Calu3 (cell line): ENCODE measurements at regions not wholly inside any gene's neighbourhood (a gene's known extent, or its start where the extent isn't known, plus 50 kb on each side); places are given as distances from the start of the nearest gene placed in this dataset.
"Not testable (repeated sequence)": the region's sequence is repeated elsewhere in the genome, so short reads cannot be mapped to it uniquely, and the experiment has no call there.

ENCODE experiments used
- BruUV-seq: library from RNA; stranded (reverse); fragments of 400-500 nt; replicated peaks from 2 replicates; lab custom pipeline; 2021; lab: Mats Ljungman, UMichigan
- CTCF ChIA-PET: fragments of 300-600 bp; sonication (Branson Sonifier 250); formaldehyde crosslinking; loops from one replicate; lab custom pipeline; 2022; ENCODE audit warnings: antibody characterized with exemption; lab: Charles Lee
- DNase-seq: peaks from one replicate; pipeline ENCODE4 v3.0.0; 2022
- H3K27ac Mint-ChIP-seq: one replicate; pipeline ENCODE4 v1.8.0; 2022; ENCODE audit warnings: mixed read lengths; ENCODE audit not compliant: unreplicated experiment
- H3K27me3 Mint-ChIP-seq: one replicate; pipeline ENCODE4 v1.8.0; 2022; ENCODE audit warnings: mixed read lengths; ENCODE audit not compliant: unreplicated experiment
- H3K36me3 Mint-ChIP-seq: one replicate; pipeline ENCODE4 v1.8.0; 2022; ENCODE audit warnings: mild to moderate bottlenecking, moderate library complexity, mixed read lengths; ENCODE audit not compliant: insufficient read depth, unreplicated experiment
- H3K4me1 Mint-ChIP-seq: one replicate; pipeline ENCODE4 v1.8.0; 2022; ENCODE audit warnings: mild to moderate bottlenecking, low read depth, mixed read lengths; ENCODE audit not compliant: unreplicated experiment
- H3K4me3 Mint-ChIP-seq: one replicate; pipeline ENCODE4 v1.8.0; 2022; ENCODE audit warnings: mild to moderate bottlenecking, low read depth, moderate library complexity, mixed read lengths; ENCODE audit not compliant: unreplicated experiment
- H3K9me3 Mint-ChIP-seq: one replicate; pipeline ENCODE4 v1.8.0; 2022; ENCODE audit warnings: low read depth, mixed read lengths; ENCODE audit not compliant: unreplicated experiment
- CTCF ChIP-seq: fragments of 200-600 bp; IDR thresholded peaks from one replicate; pipeline ENCODE4 v1.8.0; 2022; ENCODE audit warnings: antibody characterized with exemption; ENCODE audit not compliant: unreplicated experiment
- intact Hi-C: fragments of 100-400 bp; cut with micrococcal nuclease; formaldehyde crosslinking; loops from one replicate; pipeline ENCODE4 v1.10.0; 2022; ENCODE audit not compliant: unreplicated experiment

GRCh38 chr2:131590896-131591295, 63.2 kb downstream of the CCDC74A start:
- no peak overlapping the region for H3K27ac Mint-ChIP-seq
- no peak for TF ChIP-seq CTCF
- peaks cover 14% of the 10 kb centered on the region for H3K27me3 Mint-ChIP-seq
- no peak overlapping the region for H3K4me3 Mint-ChIP-seq
- H3K36me3 Mint-ChIP-seq = no peaks in the 10 kb centered on the region
- CTCF ChIA-PET = no interaction called here
- no peak for DNase-seq
- no peaks in the 10 kb centered on the region for H3K9me3 Mint-ChIP-seq
- H3K4me1 Mint-ChIP-seq = no peaks in the 10 kb centered on the region
- intact Hi-C loops = no loop called here
- BruUV-seq = no TSS peak

GRCh38 chr2:131596561-131596960, 68.9 kb downstream of the CCDC74A start:
- CTCF ChIA-PET, H3K27me3 Mint-ChIP-seq, H3K4me1 Mint-ChIP-seq, H3K27ac Mint-ChIP-seq, H3K36me3 Mint-ChIP-seq, DNase-seq, BruUV-seq, H3K4me3 Mint-ChIP-seq, intact Hi-C loops, H3K9me3 Mint-ChIP-seq: not testable (repeated sequence)

- CTCF ChIA-PET, H3K9me3 Mint-ChIP-seq, BruUV-seq, DNase-seq, intact Hi-C loops, H3K4me1 Mint-ChIP-seq, H3K27me3 Mint-ChIP-seq, H3K4me3 Mint-ChIP-seq, H3K27ac Mint-ChIP-seq, H3K36me3 Mint-ChIP-seq: not testable (repeated sequence)
These were observed 74.8 kb downstream of the CCDC74A start for GRCh38 chr2:131602444-131602843.

- BruUV-seq, CTCF ChIA-PET, H3K4me1 Mint-ChIP-seq, intact Hi-C loops, DNase-seq, H3K27me3 Mint-ChIP-seq, H3K9me3 Mint-ChIP-seq, H3K4me3 Mint-ChIP-seq, H3K36me3 Mint-ChIP-seq, H3K27ac Mint-ChIP-seq: not testable (repeated sequence)
These were observed 77.0 kb downstream of the CCDC74A start for GRCh38 chr2:131604652-131605051.

GRCh38 chr2:131606366-131606765, 78.7 kb downstream of the CCDC74A start:
- BruUV-seq, H3K36me3 Mint-ChIP-seq, DNase-seq, H3K27me3 Mint-ChIP-seq, H3K4me1 Mint-ChIP-seq, H3K9me3 Mint-ChIP-seq, H3K27ac Mint-ChIP-seq, H3K4me3 Mint-ChIP-seq, CTCF ChIA-PET, intact Hi-C loops: not testable (repeated sequence)

- H3K4me3 Mint-ChIP-seq, H3K4me1 Mint-ChIP-seq, H3K27me3 Mint-ChIP-seq, H3K27ac Mint-ChIP-seq, intact Hi-C loops, H3K36me3 Mint-ChIP-seq, BruUV-seq, H3K9me3 Mint-ChIP-seq, DNase-seq, CTCF ChIA-PET: not testable (repeated sequence)
These were observed 79.4 kb downstream of the CCDC74A start for GRCh38 chr2:131607056-131607455.

GRCh38 chr2:131614539-131614938, 86.9 kb downstream of the CCDC74A start:
- H3K36me3 Mint-ChIP-seq, BruUV-seq, H3K9me3 Mint-ChIP-seq, DNase-seq, H3K27ac Mint-ChIP-seq, intact Hi-C loops, CTCF ChIA-PET, H3K4me1 Mint-ChIP-seq, H3K4me3 Mint-ChIP-seq: not testable (repeated sequence)
- H3K27me3 Mint-ChIP-seq = peaks cover 25% of the 10 kb centered on the region

GRCh38 chr2:131618320-131618719, 90.6 kb downstream of the CCDC74A start:
- H3K4me3 Mint-ChIP-seq, intact Hi-C loops, H3K36me3 Mint-ChIP-seq, H3K4me1 Mint-ChIP-seq, CTCF ChIA-PET, DNase-seq, H3K27ac Mint-ChIP-seq, H3K9me3 Mint-ChIP-seq, BruUV-seq: not testable (repeated sequence)
- H3K27me3 Mint-ChIP-seq = peaks cover 25% of the 10 kb centered on the region

GRCh38 chr2:131622874-131623273, 95.2 kb downstream of the CCDC74A start:
- CTCF ChIA-PET, H3K36me3 Mint-ChIP-seq, intact Hi-C loops, H3K9me3 Mint-ChIP-seq, DNase-seq, H3K4me3 Mint-ChIP-seq, BruUV-seq, H3K27ac Mint-ChIP-seq, H3K4me1 Mint-ChIP-seq: not testable (repeated sequence)
- H3K27me3 Mint-ChIP-seq = peaks cover 15% of the 10 kb centered on the region

GRCh38 chr2:131626011-131626410, 98.3 kb downstream of the CCDC74A start:
- BruUV-seq, H3K27me3 Mint-ChIP-seq, intact Hi-C loops, H3K4me1 Mint-ChIP-seq, CTCF ChIA-PET, H3K9me3 Mint-ChIP-seq, DNase-seq, H3K27ac Mint-ChIP-seq, H3K36me3 Mint-ChIP-seq, H3K4me3 Mint-ChIP-seq: not testable (repeated sequence)
